Breast epithelium (tissue), 4 donors: ENCODE measurements at regions not wholly inside any gene's neighbourhood (a gene's known extent, or its start where the extent isn't known, plus 50 kb on each side); places are given as distances from the start of the nearest gene placed in this dataset.

Source experiments
- DNase-seq, 2 donors: peaks; one replicate each; pipeline ENCODE4 v3.0.0-alpha.2; 2019; ENCODE audit warnings: low spot score in 2 of 2
- H3K27ac ChIP-seq, 2 donors: fragments of 200-600 bp; sonication (generic) in 1 of 2; one replicate each; pipeline ENCODE4 v1.5.1; 2016 to 2019; ENCODE audit warnings: mild to moderate bottlenecking in 1 of 2
- H3K27me3 ChIP-seq, 2 donors: fragments of 200-600 bp; sonication (generic) in 1 of 2; one replicate each; pipeline versions ENCODE4 v1.5.1 to v1.6.0; 2017 to 2019; ENCODE audit warnings: control low read depth in 1 of 2, mild to moderate bottlenecking in 1 of 2
- H3K36me3 ChIP-seq: fragments of 200-600 bp; one replicate; pipeline ENCODE4 v1.5.1; 2019
- H3K4me1 ChIP-seq, 2 donors: fragments of 200-600 bp; sonication (generic); one replicate each; pipeline ENCODE4 v1.5.1; 2016 to 2019; ENCODE audit warnings: control low read depth in 1 of 2
- H3K4me3 ChIP-seq, 3 donors: fragments of 200-600 bp; sonication (generic); 1 replicate in 2 of 3; 2 replicates in 1 of 3; pipeline ENCODE4 v1.5.1; 2016 to 2019; ENCODE audit warnings: mild to moderate bottlenecking in 3 of 3, moderate library complexity in 2 of 3
- H3K9me3 ChIP-seq, 2 donors: fragments of 200-600 bp; sonication (generic) in 1 of 2; one replicate each; pipeline ENCODE4 v1.5.1; 2016 to 2019; ENCODE audit warnings: control low read depth in 1 of 2
- CTCF ChIP-seq, 3 donors: fragments of 450-650 bp; IDR thresholded peaks; one replicate each; pipeline ENCODE4 v1.5.1; 2016 to 2017; ENCODE audit warnings: antibody characterized with exemption in 3 of 3, mild to moderate bottlenecking in 3 of 3, moderate library complexity in 3 of 3
- POLR2A ChIP-seq: fragments of 450-650 bp; IDR thresholded peaks from one replicate; pipeline ENCODE4 v1.6.1; 2016; ENCODE audit warnings: antibody characterized with exemption, mild to moderate bottlenecking, moderate library complexity
- POLR2AphosphoS5 ChIP-seq, 3 donors: sonication (generic); formaldehyde crosslinking; IDR thresholded peaks; one replicate each; pipeline ENCODE4 v1.6.1; 2017; ENCODE audit warnings: antibody characterized with exemption in 3 of 3
- intact Hi-C: fragments of 100-400 bp; cut with DNase I; formaldehyde crosslinking; loops from one replicate; pipeline ENCODE4 v1.15.1; 2023; ENCODE audit warnings: low total_unique reads

GRCh38 chrX:45771560-45772340 is 571.1 kb upstream of the DIPK2B start:
- intact Hi-C loops, result no loop called here
- peak overlapping the region in 1 of 3 donors; percentile 48 for H3K4me3 ChIP-seq
- no peak for TF ChIP-seq CTCF (IDR thresholded peaks at IDR 0.05)
- no peak for TF ChIP-seq POLR2AphosphoS5 (IDR thresholded peaks at IDR 0.05)
- no peak for TF ChIP-seq POLR2A
- H3K27me3 ChIP-seq, result peaks cover 0 to 42% of the 10 kb centered on the region in 2 donors
- no peaks in the 10 kb centered on the region for H3K36me3 ChIP-seq
- no peak for DNase-seq
- peaks cover 0 to 5% of the 10 kb centered on the region in 2 donors for H3K4me1 ChIP-seq
- H3K27ac ChIP-seq, result peak overlapping the region; percentile 83 to 85
- H3K9me3 ChIP-seq, result no peaks in the 10 kb centered on the region

- Histone ChIP-seq H3K9me3 (no peaks in the 10 kb centered on the region), H3K27me3 (peaks cover 0 to 40% of the 10 kb centered on the region in 2 donors), H3K4me1 (peaks cover 0 to 5% of the 10 kb centered on the region in 2 donors), H3K36me3 (no peaks in the 10 kb centered on the region), H3K27ac (peak overlapping the region; percentile 83 to 85), H3K4me3 (peak overlapping the region; percentile 46 to 48 (median 47))
- intact Hi-C loops, result no loop called here
- DNase-seq, result no peak
- TF ChIP-seq CTCF (IDR thresholded peaks at IDR 0.05) (no peak), POLR2A (no peak), POLR2AphosphoS5 (IDR thresholded peaks at IDR 0.05) (no peak)
Observed at GRCh38 chrX:45771114-45771513, 570.4 kb upstream of the DIPK2B start.

GRCh38 chrX:45769761-45770582 is 569.3 kb upstream of the DIPK2B start:
- H3K27me3 ChIP-seq, result peaks cover 0 to 46% of the 10 kb centered on the region in 2 donors
- no peak for TF ChIP-seq CTCF (IDR thresholded peaks at IDR 0.05)
- peak in 1 of 3 donors; percentile 51 for TF ChIP-seq POLR2AphosphoS5 (IDR thresholded peaks at IDR 0.05)
- intact Hi-C loops, result no loop called here
- peak overlapping the region; percentile 85 to 87 for H3K27ac ChIP-seq
- H3K4me1 ChIP-seq, result peaks cover 0 to 5% of the 10 kb centered on the region in 2 donors
- no peaks in the 10 kb centered on the region for H3K36me3 ChIP-seq
- H3K9me3 ChIP-seq, result no peaks in the 10 kb centered on the region
- H3K4me3 ChIP-seq, result peak overlapping the region; percentile 46 to 61 (median 47)
- DNase-seq, result peak in 1 of 2 donors; percentile 79

- no peak for DNase-seq
- TF ChIP-seq CTCF (IDR thresholded peaks at IDR 0.05), result no peak
- no peak for TF ChIP-seq POLR2A
- no peak for TF ChIP-seq POLR2AphosphoS5 (IDR thresholded peaks at IDR 0.05)
- no peaks in the 10 kb centered on the region for H3K36me3 ChIP-seq
- peak overlapping the region; percentile 46 to 61 (median 47) for H3K4me3 ChIP-seq
- H3K27ac ChIP-seq, result peak overlapping the region; percentile 85 to 87
- intact Hi-C loops, result no loop called here
- H3K4me1 ChIP-seq, result peaks cover 0 to 5% of the 10 kb centered on the region in 2 donors
- H3K9me3 ChIP-seq, result no peaks in the 10 kb centered on the region
- H3K27me3 ChIP-seq, result peaks cover 0 to 40% of the 10 kb centered on the region in 2 donors
Observed at GRCh38 chrX:45768666-45769236, 568.1 kb upstream of the DIPK2B start.
